ENCODE measurements at regions not wholly inside any gene's neighbourhood (a gene's known extent, or its start where the extent isn't known, plus 50 kb on each side); places are given as distances from the start of the nearest gene placed in this dataset.

GRCh38 chr4:56215141-56215783 is 172.0 kb downstream of the AASDH start:
- TF ChIP-seq TCF7L2 (IDR thresholded peaks at IDR 0.05; ENCODE audit: borderline replicate concordance, extremely low read depth, insufficient read depth, insufficient read length) (no peak), RAD21 (IDR thresholded peaks at IDR 0.05; ENCODE audit: low read depth) (no peak), EZH2phosphoT487 (IDR thresholded peaks at IDR 0.05; ENCODE audit: borderline replicate concordance) (no peak), POLR2A (IDR thresholded peaks at IDR 0.05; ENCODE audit: borderline replicate concordance, extremely low read depth, insufficient read depth, insufficient read length) (no peak), REST (IDR thresholded peaks at IDR 0.05; ENCODE audit: low read depth) (no peak), ZNF274 (IDR thresholded peaks at IDR 0.05; ENCODE audit: low read depth, low read length) (no peak)
- TF ChIP-seq, protein P1, sequence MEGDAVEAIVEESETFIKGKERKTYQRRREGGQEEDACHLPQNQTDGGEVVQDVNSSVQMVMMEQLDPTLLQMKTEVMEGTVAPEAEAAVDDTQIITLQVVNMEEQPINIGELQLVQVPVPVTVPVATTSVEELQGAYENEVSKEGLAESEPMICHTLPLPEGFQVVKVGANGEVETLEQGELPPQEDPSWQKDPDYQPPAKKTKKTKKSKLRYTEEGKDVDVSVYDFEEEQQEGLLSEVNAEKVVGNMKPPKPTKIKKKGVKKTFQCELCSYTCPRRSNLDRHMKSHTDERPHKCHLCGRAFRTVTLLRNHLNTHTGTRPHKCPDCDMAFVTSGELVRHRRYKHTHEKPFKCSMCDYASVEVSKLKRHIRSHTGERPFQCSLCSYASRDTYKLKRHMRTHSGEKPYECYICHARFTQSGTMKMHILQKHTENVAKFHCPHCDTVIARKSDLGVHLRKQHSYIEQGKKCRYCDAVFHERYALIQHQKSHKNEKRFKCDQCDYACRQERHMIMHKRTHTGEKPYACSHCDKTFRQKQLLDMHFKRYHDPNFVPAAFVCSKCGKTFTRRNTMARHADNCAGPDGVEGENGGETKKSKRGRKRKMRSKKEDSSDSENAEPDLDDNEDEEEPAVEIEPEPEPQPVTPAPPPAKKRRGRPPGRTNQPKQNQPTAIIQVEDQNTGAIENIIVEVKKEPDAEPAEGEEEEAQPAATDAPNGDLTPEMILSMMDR (IDR thresholded peaks at IDR 0.05 in 2 of 3, conservative IDR thresholded peaks at IDR 0.05 in 1 of 3; ENCODE audit: borderline replicate concordance in 1 of 3, insufficient read depth in 1 of 3, low read depth in 2 of 3, low read length in 2 of 3), result no peak

Measured in HCT116 (cell line).